ENCODE measurements at regions not wholly inside any gene's neighbourhood (a gene's known extent, or its start where the extent isn't known, plus 50 kb on each side); places are given as distances from the start of the nearest gene placed in this dataset.

DNA sequence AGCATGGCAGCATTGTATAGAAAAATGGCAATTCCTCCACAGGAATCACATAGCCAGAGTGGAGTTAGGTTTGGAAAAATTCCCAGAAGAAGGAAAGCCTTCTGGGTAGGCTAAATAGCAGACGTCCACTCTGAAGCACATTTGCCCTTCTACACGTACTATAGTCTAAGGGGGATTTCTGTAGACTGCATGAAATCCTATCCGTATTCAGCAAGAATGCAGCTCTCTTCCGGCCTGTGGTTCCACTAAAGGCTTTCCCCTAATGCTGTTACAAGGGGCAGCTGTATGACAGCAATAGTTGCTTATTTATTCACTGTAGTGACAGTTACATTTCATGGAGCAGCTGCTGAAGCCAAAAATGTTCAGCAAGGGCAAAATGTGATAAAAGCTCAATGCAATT is 263.6 kb downstream of the RWDD3 start:
- Mint-ChIP-seq H3K4me3 (ENCODE audit: low read depth, unreplicated experiment) (no peak overlapping the region), H3K27me3 (ENCODE audit: unreplicated experiment) (no peaks in the 10 kb centered on the region), H3K36me3 (ENCODE audit: insufficient read depth, unreplicated experiment) (no peaks in the 10 kb centered on the region), H3K4me1 (ENCODE audit: low read depth, unreplicated experiment) (no peaks in the 10 kb centered on the region), H3K27ac (ENCODE audit: unreplicated experiment) (no peak overlapping the region), H3K9me3 (ENCODE audit: low read depth, unreplicated experiment) (no peaks in the 10 kb centered on the region)
- no TSS peak for BruUV-seq (replicated peaks)
- intact Hi-C loops (cut with micrococcal nuclease; ENCODE audit: unreplicated experiment), result no loop called here
- no peak for TF ChIP-seq CTCF (IDR thresholded peaks at IDR 0.05; ENCODE audit: unreplicated experiment)
- CTCF ChIA-PET, result no interaction called here
- no peak for DNase-seq

DNA sequence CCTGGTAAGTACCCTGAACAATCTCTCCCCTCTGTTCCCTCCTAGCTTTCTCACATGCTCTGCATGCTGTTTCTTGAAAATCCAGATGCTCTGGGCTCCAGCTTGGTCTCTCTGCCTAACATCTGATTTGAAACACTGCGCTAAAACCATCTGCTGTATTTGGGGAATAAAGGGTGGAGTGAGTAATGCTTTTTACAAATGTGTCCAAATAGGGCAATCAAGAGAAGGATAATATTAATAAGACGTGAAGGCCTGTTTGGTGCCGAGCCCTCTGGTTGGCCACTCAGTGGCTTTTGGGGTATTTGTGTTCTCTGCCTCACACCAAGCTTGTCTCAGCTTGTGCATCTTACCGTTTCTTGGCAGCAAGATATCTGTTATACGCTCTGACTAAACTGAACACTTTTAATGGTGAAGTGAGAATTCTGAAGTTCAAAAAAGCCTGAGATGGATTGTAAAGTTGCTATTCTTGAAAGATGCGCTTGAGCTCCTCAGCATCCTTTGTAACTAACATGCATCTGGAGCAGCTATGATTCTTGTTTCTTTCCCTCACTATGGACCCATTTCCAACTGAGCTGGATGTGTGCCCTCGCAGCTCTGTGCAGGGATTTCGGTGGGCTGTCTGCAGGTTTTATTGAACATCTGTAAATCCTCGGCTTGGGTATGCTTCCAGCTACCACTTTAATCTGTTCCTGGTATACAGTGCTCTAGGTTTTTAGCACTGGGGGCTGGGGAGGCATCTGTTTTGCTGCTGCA is 269.4 kb downstream of the RWDD3 start:
- BruUV-seq (replicated peaks), result no TSS peak
- Mint-ChIP-seq H3K4me1 (ENCODE audit: low read depth, unreplicated experiment) (no peaks in the 10 kb centered on the region), H3K36me3 (ENCODE audit: insufficient read depth, unreplicated experiment) (no peaks in the 10 kb centered on the region), H3K4me3 (ENCODE audit: low read depth, unreplicated experiment) (no peak overlapping the region), H3K27me3 (ENCODE audit: unreplicated experiment) (no peaks in the 10 kb centered on the region), H3K27ac (ENCODE audit: unreplicated experiment) (no peak overlapping the region), H3K9me3 (ENCODE audit: low read depth, unreplicated experiment) (no peaks in the 10 kb centered on the region)
- CTCF ChIA-PET, result interaction anchor here (0.6 kb wide), 1 partner anchor 28 kb away, joined by 4 read pairs; no protein-coding TSS in a partner anchor
- no peak for DNase-seq
- intact Hi-C loops (cut with micrococcal nuclease; ENCODE audit: unreplicated experiment), result no loop called here
- no peak for TF ChIP-seq CTCF (IDR thresholded peaks at IDR 0.05; ENCODE audit: unreplicated experiment)

DNA sequence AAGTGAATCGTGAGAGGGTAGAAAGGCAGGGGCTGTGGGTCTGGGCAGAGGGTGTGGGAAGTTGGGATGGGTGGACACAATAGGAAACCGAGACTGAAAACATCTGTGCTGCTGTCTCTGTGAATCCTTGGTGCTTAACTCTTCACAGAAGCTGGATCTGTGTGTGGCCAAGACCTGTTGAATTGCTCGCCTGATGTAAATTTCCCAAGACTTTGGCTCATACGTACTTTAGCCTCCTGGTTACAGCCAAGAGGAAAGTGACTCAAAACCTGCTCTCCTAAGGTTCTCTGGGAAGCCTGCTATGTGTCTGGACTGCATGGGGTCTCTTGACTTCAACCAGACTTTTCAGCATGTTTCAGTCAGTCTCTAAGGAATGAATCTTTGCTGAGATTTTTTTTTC is 270.3 kb downstream of the RWDD3 start:
- no TSS peak for BruUV-seq (replicated peaks)
- no peaks in the 10 kb centered on the region for H3K4me1 Mint-ChIP-seq (ENCODE audit: low read depth, unreplicated experiment)
- DNase-seq, result no peak
- TF ChIP-seq CTCF (IDR thresholded peaks at IDR 0.05; ENCODE audit: unreplicated experiment), result no peak
- no peak overlapping the region for H3K4me3 Mint-ChIP-seq (ENCODE audit: low read depth, unreplicated experiment)
- H3K36me3 Mint-ChIP-seq (ENCODE audit: insufficient read depth, unreplicated experiment), result no peaks in the 10 kb centered on the region
- no peak overlapping the region for H3K27ac Mint-ChIP-seq (ENCODE audit: unreplicated experiment)
- no peaks in the 10 kb centered on the region for H3K9me3 Mint-ChIP-seq (ENCODE audit: low read depth, unreplicated experiment)
- no peaks in the 10 kb centered on the region for H3K27me3 Mint-ChIP-seq (ENCODE audit: unreplicated experiment)
- CTCF ChIA-PET, result interaction anchor here (0.6 kb wide), 1 partner anchor 27 kb away, joined by 4 read pairs; no protein-coding TSS in a partner anchor
- intact Hi-C loops (cut with micrococcal nuclease; ENCODE audit: unreplicated experiment), result no loop called here

- no peaks in the 10 kb centered on the region for H3K36me3 Mint-ChIP-seq (ENCODE audit: insufficient read depth, unreplicated experiment)
- H3K27me3 Mint-ChIP-seq (ENCODE audit: unreplicated experiment), result no peaks in the 10 kb centered on the region
- no peak for TF ChIP-seq CTCF (IDR thresholded peaks at IDR 0.05; ENCODE audit: unreplicated experiment)
- H3K9me3 Mint-ChIP-seq (ENCODE audit: low read depth, unreplicated experiment), result no peaks in the 10 kb centered on the region
- no peaks in the 10 kb centered on the region for H3K4me1 Mint-ChIP-seq (ENCODE audit: low read depth, unreplicated experiment)
- intact Hi-C loops (cut with micrococcal nuclease; ENCODE audit: unreplicated experiment), result no loop called here
- BruUV-seq (replicated peaks), result no TSS peak
- no peak overlapping the region for H3K4me3 Mint-ChIP-seq (ENCODE audit: low read depth, unreplicated experiment)
- DNase-seq, result no peak
- no peak overlapping the region for H3K27ac Mint-ChIP-seq (ENCODE audit: unreplicated experiment)
- CTCF ChIA-PET, result no interaction called here
Observed at GRCh38 chr1:95506736-95507414, 272.9 kb downstream of the RWDD3 start.

Data from Calu3 (cell line).